Adrenal gland (tissue), 5 donors: ENCODE measurements at regions not wholly inside any gene's neighbourhood (a gene's known extent, or its start where the extent isn't known, plus 50 kb on each side); places are given as distances from the start of the nearest gene placed in this dataset.

ENCODE experiments used
- CTCF ChIP-seq, 6 experiments: fragments of 450-650 bp in 4 of 6; fragments of 200-600 bp in 2 of 6; sonication (generic) in 1 of 6; IDR thresholded peaks; 1 replicate in 5 of 6; 2 replicates in 1 of 6; pipeline versions ENCODE4 v1.5.1 to v1.8.0; 2016 to 2021; ENCODE audit warnings: antibody characterized with exemption in 6 of 6, mild to moderate bottlenecking in 2 of 6, moderate library complexity in 1 of 6
- POLR2A ChIP-seq, 2 donors: fragments of 450-650 bp; IDR thresholded peaks; one replicate each; pipeline ENCODE4 v1.6.1; 2017; ENCODE audit warnings: antibody characterized with exemption in 2 of 2, mild to moderate bottlenecking in 2 of 2, moderate library complexity in 1 of 2
- donor health status: DM: no; HTN: no; CAD: no.

GRCh38 chr9:94029932-94030317, 54.3 kb upstream of the PTPDC1 start:
- TF ChIP-seq CTCF (IDR thresholded peaks at IDR 0.05) (no peak), POLR2A (IDR thresholded peaks at IDR 0.05) (no peak)
